Right lobe of liver (tissue), 6 donors: ENCODE measurements at regions not wholly inside any gene's neighbourhood (a gene's known extent, or its start where the extent isn't known, plus 50 kb on each side); places are given as distances from the start of the nearest gene placed in this dataset.
"Not testable (repeated sequence)": the region's sequence is repeated elsewhere in the genome, so short reads cannot be mapped to it uniquely, and the experiment has no call there.

Experiments
- ATAC-seq, 4 donors: fragments of 200-7000 bp; cut with Tn5 transposase; one replicate each; pipeline ENCODE4 v1.9.1; 2020; ENCODE audit warnings: mild to moderate bottlenecking in 4 of 4, moderate library complexity in 4 of 4
- DNase-seq, 3 donors: peaks; one replicate each; pipeline ENCODE4 v3.0.0-alpha.2; 2020
- H3K27ac ChIP-seq, 3 donors: fragments of 200-600 bp; one replicate each; pipeline ENCODE4 v1.8.0; 2022
- H3K27me3 ChIP-seq, 2 donors: fragments of 200-600 bp; one replicate each; pipeline ENCODE4 v1.8.0; 2022
- H3K36me3 ChIP-seq, 4 donors: fragments of 200-600 bp; sonication (generic) in 1 of 4; one replicate each; pipeline versions ENCODE4 v1.5.1 to v1.8.0; 2017 to 2022; ENCODE audit warnings: control low read depth in 1 of 4
- H3K4me1 ChIP-seq, 4 donors: fragments of 200-600 bp; sonication (generic) in 1 of 4; one replicate each; pipeline versions ENCODE4 v1.5.1 to v1.8.0; 2017 to 2022; ENCODE audit warnings: control low read depth in 1 of 4
- H3K4me3 ChIP-seq, 3 donors: fragments of 200-600 bp; one replicate each; pipeline ENCODE4 v1.8.0; 2022
- H3K9me3 ChIP-seq, 4 donors: fragments of 200-600 bp; sonication (generic) in 1 of 4; one replicate each; pipeline versions ENCODE4 v1.5.1 to v1.8.0; 2017 to 2022; ENCODE audit warnings: control low read depth in 1 of 4
- POLR2A ChIP-seq: fragments of 450-650 bp; IDR thresholded peaks from one replicate; pipeline ENCODE4 v1.6.1; 2017; ENCODE audit warnings: antibody characterized with exemption, mild to moderate bottlenecking
- WGBS: methylation state at CpG from one replicate; pipeline ENCODE4 v1.1.6; 2018; ENCODE audit warnings: low coverage, low lambda C conversion rate; ENCODE audit not compliant: insufficient coverage; ENCODE audit errors: missing lambda C conversion rate; 5-methylcytosine and 5-hydroxymethylcytosine counted together
- intact Hi-C, 2 donors: fragments of 100-400 bp; cut with DNase I; formaldehyde crosslinking; loops; one replicate each; pipeline versions ENCODE4 v1.11.2 to v1.14.1; 2022
- TF ChIP-seq, protein P1 (sequence below), 4 donors: fragments of 200-600 bp in 3 of 4; fragments of 450-650 bp in 1 of 4; IDR thresholded peaks; one replicate each; pipeline versions ENCODE4 v1.5.1 to v1.8.0; 2016 to 2022; ENCODE audit warnings: antibody characterized with exemption in 4 of 4, mild to moderate bottlenecking in 2 of 4
- donor health status: DM: no; HTN: yes; CAD: no.
- donor health status: DM: no; HTN: no; CAD: no.
- donor health status: DM: no; HTN: no; CAD: no.
- donor health status: DM: no; HTN: yes; CAD: no.
- donor health status: DM: no; HTN: yes; CAD: no.

DNA sequence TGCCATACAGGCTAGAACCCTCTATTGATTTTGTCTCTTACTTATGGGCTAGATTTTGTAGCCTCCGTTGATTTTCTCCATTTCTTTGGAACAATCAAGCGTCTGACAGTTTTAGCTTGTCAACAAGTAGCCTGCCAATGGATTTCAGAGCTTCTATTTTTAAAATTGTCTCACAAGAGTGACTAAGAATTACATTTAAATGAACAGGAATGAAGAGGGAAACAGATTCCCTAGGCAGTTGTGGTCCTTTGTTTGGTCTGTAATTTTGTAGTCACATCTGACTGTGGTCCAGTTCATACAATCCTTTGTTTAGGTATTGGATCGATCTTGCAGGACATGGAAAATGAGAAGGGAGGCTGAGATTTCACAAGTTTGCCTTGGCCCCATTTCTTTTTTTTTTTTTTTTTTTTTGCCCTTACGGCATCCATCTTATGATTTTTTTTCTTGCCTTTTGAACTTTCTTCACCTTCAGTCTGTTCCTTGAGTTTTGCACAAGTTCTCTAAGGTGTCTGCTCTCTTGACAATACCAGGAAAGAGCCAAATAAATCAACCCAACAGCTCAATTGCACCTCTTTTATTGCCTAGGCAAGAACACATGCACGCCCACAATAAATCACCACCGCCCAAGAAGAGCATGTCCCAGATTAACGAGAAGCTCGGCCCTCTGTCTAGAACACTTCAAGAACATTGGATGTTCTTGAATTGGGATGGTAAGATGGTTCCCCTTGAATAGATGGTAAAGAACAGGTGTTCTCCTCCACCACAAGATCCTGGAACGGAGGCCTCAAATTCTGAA is 86.5 kb upstream of the EGFL6 start:
- 53% methylated on average over 8 of the region's 9 CpGs for WGBS
- DNase-seq (no peak), ATAC-seq (no peak)
- Histone ChIP-seq H3K4me3 (no peak overlapping the region), H3K4me1 (no peaks in the 10 kb centered on the region), H3K36me3 (no peaks in the 10 kb centered on the region), H3K9me3 (no peaks in the 10 kb centered on the region), H3K27ac (no peak overlapping the region), H3K27me3 (no peaks in the 10 kb centered on the region)
- intact Hi-C loops: no loop called here
- TF ChIP-seq, protein P1, sequence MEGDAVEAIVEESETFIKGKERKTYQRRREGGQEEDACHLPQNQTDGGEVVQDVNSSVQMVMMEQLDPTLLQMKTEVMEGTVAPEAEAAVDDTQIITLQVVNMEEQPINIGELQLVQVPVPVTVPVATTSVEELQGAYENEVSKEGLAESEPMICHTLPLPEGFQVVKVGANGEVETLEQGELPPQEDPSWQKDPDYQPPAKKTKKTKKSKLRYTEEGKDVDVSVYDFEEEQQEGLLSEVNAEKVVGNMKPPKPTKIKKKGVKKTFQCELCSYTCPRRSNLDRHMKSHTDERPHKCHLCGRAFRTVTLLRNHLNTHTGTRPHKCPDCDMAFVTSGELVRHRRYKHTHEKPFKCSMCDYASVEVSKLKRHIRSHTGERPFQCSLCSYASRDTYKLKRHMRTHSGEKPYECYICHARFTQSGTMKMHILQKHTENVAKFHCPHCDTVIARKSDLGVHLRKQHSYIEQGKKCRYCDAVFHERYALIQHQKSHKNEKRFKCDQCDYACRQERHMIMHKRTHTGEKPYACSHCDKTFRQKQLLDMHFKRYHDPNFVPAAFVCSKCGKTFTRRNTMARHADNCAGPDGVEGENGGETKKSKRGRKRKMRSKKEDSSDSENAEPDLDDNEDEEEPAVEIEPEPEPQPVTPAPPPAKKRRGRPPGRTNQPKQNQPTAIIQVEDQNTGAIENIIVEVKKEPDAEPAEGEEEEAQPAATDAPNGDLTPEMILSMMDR (IDR thresholded peaks at IDR 0.05): no peak
- TF ChIP-seq POLR2A: no peak

DNA sequence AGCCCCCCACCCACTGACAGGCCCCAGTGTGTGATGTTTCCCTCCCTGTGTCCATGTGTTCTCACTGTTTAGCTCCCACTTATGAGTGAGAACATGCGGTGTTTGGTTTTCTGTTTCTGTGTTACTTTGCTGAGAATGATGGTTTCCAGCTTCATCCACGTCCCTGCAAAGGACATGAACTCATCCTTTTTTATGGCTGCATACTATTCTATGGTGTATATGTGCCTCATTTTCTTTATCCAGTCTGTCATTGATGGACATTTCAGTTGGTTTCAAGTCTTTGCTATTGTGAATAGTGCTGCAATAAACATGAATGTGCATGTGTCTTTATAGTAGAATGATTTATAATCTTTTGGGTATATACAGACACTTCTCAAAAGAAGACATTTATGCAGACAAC is 88.6 kb upstream of the EGFL6 start:
- H3K27me3 ChIP-seq, H3K27ac ChIP-seq, H3K4me1 ChIP-seq, intact Hi-C loops, ATAC-seq, H3K4me3 ChIP-seq, H3K9me3 ChIP-seq, H3K36me3 ChIP-seq, DNase-seq: not testable (repeated sequence)
- WGBS: 64% methylated on average over 2 of the region's 2 CpGs

DNA sequence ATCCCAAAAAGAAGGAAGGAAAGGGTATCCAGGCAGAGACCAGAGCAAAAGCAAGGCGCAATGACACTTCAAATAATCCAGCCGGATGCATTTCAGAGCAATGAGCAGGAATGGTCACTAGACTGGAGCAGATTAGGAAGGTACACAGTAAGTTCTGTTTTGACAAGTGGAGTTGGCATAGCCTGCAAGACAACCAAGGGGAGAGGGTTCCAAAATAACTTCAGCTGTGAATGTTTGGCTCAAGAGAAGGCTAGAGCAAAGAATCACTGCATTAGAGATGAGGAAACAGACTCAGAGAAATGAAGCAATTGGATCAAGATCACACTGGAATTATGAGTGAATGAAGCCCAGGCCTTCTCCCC is 90.0 kb upstream of the EGFL6 start:
- intact Hi-C loops: loop anchor here in 1 of 2 donors (10.0 kb wide), 1 partner anchor 525 kb away; no protein-coding TSS in a partner anchor
- Histone ChIP-seq H3K9me3 (no peaks in the 10 kb centered on the region), H3K4me3 (no peak overlapping the region), H3K36me3 (no peaks in the 10 kb centered on the region), H3K27me3 (peaks cover 0 to 4% of the 10 kb centered on the region in 2 donors), H3K27ac (no peak overlapping the region), H3K4me1 (no peaks in the 10 kb centered on the region)
- DNase-seq: no peak
- TF ChIP-seq, protein P1 (IDR thresholded peaks at IDR 0.05): no peak
- no peak for TF ChIP-seq POLR2A
- no peak for ATAC-seq
- 100% methylated on average over 2 of the region's 2 CpGs for WGBS

DNA sequence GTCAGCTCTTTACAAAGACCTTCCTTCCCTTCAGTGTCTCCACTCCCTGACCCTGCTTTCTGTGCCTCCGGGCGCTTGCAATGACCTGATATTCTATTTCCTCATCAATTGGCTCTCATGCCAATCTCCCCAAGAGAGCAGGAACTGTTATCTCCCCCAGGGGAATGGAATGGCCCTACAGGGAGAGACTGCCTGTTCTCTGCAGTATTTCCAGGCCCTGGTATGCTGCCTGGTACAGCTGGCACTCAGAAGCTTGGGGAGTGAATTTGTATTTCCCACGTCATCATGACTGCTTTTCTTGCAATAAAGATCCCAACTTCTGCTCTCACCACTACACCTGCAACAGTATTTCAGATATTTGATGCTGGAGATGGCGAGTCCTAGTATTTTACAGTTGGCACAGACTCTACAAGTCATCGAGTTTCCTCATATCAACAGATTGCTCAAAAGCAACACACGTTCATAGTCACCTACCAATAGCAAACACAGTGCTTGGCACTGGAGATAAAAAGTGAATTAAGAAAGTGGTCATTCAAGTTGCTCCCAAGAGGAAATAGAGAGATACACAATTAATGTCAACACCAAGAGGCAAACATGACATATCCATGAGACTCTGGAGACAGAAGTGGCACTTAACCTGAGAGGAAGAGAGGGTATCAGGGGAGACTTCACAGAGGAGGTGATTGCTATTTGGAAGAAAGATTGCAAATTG is 90.5 kb upstream of the EGFL6 start:
- no peak for DNase-seq
- no peaks in the 10 kb centered on the region for H3K4me1 ChIP-seq
- H3K9me3 ChIP-seq: no peaks in the 10 kb centered on the region
- H3K27me3 ChIP-seq: peaks cover 0 to 4% of the 10 kb centered on the region in 2 donors
- WGBS: 66% methylated on average over 5 of the region's 6 CpGs
- ATAC-seq: no peak
- no peak for TF ChIP-seq POLR2A
- TF ChIP-seq, protein P1 (IDR thresholded peaks at IDR 0.05): no peak
- intact Hi-C loops: loop anchor here in 1 of 2 donors (10.0 kb wide), 1 partner anchor 524 kb away; no protein-coding TSS in a partner anchor
- no peaks in the 10 kb centered on the region for H3K36me3 ChIP-seq
- H3K27ac ChIP-seq: no peak overlapping the region
- no peak overlapping the region for H3K4me3 ChIP-seq

DNA sequence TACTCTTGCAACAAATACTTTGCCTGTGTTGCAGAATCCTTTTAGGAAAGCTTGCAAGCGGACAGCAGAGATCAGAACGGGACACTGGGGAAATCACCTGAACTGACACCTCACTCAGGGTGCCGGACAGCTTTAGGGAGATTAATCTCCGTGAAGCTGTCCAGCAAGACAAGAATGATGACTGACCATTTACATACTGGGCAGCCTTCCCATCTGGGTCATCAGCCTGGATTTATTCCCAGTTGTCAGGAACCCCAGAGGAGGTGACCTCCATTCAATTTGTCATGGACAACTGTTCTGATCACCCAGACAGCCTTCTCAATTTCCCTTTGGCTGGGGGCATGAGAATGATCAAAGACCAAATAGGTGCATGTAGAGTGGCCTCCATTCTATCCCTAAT is 93.0 kb upstream of the EGFL6 start:
- intact Hi-C loops: loop anchor here in 1 of 2 donors (10.0 kb wide), 1 partner anchor 522 kb away; no protein-coding TSS in a partner anchor

More for the DNA sequence above, 93.0 kb upstream of the EGFL6 start:
- DNase-seq (no peak), ATAC-seq (no peak)
- no peak overlapping the region for H3K4me3 ChIP-seq
- H3K36me3 ChIP-seq: no peaks in the 10 kb centered on the region
- H3K27me3 ChIP-seq: peaks cover 0 to 4% of the 10 kb centered on the region in 2 donors
- H3K27ac ChIP-seq: no peak overlapping the region
- no peaks in the 10 kb centered on the region for H3K9me3 ChIP-seq
- WGBS: 54% methylated on average over 4 of the region's 4 CpGs
- H3K4me1 ChIP-seq: no peaks in the 10 kb centered on the region
- TF ChIP-seq POLR2A: no peak
- TF ChIP-seq, protein P1 (IDR thresholded peaks at IDR 0.05): no peak
